ENCODE measurements at regions not wholly inside any gene's neighbourhood (a gene's known extent, or its start where the extent isn't known, plus 50 kb on each side); places are given as distances from the start of the nearest gene placed in this dataset.

DNA sequence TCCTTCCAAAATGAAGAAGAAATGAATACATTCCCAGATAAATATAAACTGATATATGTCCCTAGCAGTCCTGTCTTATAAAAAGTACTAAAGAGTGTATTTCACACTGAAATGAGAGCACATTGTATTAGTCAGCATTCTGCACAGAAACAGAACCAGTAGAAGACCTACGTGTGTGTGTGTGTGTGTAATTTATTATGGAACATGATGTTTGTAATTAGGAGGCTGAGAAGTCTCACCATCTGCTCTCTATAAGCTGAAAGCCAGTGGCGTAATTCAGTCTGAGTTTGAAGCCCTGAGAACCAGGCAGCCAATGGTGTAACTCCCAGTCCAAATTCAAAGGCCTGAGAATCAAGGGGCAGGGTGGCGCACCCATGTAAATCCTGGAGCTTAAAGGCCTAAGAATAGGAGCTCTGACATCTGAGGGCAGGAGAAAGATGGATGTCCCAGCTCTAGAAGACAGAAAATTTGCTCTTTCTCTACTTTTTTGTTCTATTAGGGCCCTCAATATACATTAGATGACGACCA, 146.5 kb upstream of the LYPLAL1 start:
- Histone ChIP-seq H3K9me3 (replicated peaks; ENCODE audit: control insufficient read depth, insufficient read depth, low read depth, low read length) (no peaks in the 10 kb centered on the region), H4K20me1 (replicated peaks; ENCODE audit: control insufficient read depth, insufficient read depth, low read length) (no peaks in the 10 kb centered on the region), H3K27ac (ENCODE audit: extremely low read depth, low read depth, low read length) (no peak overlapping the region), H3K9ac (ENCODE audit: insufficient read depth in 1 of 2, low read depth in 2 of 2, low read length in 2 of 2) (no peak overlapping the region), H3K27me3 (ENCODE audit: control insufficient read depth in 2 of 2, insufficient read depth in 2 of 2, low read length in 2 of 2) (no peaks in the 10 kb centered on the region), H3K4me1 (replicated peaks in 1 of 2; ENCODE audit: control insufficient read depth in 2 of 2, insufficient read depth in 2 of 2, low read length in 2 of 2) (no peaks in the 10 kb centered on the region), H3K9me1 (ENCODE audit: control insufficient read depth, insufficient read depth, low read length) (no peaks in the 10 kb centered on the region), H3K4me3 (no peak overlapping the region), H3K4me2 (ENCODE audit: insufficient read depth, low read length) (no peak overlapping the region), H3K79me2 (ENCODE audit: control insufficient read depth, insufficient read depth, low read length) (no peaks in the 10 kb centered on the region), H2AFZ (ENCODE audit: low read depth, low read length) (no peak overlapping the region), H3K36me3 (ENCODE audit: control insufficient read depth, insufficient read depth, low read length) (no peaks in the 10 kb centered on the region)
- CTCF ChIA-PET (ENCODE audit: low intra/inter-chr PET ratio) = no interaction called here
- TF ChIP-seq, protein P1, sequence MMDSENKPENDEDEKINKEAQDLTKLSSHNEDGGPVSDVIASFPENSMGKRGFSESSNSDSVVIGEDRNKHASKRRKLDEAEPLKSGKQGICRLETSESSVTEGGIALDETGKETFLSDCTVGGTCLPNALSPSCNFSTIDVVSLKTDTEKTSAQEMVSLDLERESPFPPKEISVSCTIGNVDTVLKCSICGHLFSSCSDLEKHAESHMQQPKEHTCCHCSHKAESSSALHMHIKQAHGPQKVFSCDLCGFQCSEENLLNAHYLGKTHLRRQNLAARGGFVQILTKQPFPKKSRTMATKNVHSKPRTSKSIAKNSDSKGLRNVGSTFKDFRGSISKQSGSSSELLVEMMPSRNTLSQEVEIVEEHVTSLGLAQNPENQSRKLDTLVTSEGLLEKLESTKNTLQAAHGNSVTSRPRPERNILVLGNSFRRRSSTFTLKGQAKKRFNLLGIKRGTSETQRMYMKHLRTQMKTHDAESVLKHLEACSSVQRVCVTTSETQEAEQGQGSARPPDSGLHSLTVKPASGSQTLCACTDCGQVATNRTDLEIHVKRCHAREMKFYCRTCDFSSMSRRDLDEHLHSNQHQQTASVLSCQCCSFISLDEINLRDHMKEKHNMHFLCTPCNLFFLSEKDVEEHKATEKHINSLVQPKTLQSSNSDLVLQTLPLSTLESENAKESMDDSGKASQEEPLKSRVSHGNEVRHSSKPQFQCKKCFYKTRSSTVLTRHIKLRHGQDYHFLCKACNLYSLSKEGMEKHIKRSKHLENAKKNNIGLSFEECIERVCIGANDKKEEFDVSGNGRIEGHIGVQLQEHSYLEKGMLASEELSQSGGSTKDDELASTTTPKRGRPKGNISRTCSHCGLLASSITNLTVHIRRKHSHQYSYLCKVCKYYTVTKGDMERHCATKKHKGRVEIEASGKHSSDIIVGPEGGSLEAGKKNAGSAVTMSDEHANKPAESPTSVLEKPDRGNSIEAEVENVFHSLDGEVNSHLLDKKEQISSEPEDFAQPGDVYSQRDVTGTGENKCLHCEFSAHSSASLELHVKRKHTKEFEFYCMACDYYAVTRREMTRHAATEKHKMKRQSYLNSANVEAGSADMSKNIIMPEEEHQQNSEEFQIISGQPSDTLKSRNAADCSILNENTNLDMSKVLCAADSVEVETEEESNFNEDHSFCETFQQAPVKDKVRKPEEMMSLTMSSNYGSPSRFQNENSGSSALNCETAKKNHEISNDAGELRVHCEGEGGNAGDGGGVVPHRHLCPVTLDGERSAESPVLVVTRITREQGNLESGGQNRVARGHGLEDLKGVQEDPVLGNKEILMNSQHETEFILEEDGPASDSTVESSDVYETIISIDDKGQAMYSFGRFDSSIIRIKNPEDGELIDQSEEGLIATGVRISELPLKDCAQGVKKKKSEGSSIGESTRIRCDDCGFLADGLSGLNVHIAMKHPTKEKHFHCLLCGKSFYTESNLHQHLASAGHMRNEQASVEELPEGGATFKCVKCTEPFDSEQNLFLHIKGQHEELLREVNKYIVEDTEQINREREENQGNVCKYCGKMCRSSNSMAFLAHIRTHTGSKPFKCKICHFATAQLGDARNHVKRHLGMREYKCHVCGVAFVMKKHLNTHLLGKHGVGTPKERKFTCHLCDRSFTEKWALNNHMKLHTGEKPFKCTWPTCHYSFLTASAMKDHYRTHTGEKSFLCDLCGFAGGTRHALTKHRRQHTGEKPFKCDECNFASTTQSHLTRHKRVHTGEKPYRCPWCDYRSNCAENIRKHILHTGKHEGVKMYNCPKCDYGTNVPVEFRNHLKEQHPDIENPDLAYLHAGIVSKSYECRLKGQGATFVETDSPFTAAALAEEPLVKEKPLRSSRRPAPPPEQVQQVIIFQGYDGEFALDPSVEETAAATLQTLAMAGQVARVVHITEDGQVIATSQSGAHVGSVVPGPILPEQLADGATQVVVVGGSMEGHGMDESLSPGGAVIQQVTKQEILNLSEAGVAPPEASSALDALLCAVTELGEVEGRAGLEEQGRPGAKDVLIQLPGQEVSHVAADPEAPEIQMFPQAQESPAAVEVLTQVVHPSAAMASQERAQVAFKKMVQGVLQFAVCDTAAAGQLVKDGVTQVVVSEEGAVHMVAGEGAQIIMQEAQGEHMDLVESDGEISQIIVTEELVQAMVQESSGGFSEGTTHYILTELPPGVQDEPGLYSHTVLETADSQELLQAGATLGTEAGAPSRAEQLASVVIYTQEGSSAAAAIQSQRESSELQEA (IDR thresholded peaks at IDR 0.05; ENCODE audit: low read depth) = no peak
- TF ChIP-seq, protein P2, sequence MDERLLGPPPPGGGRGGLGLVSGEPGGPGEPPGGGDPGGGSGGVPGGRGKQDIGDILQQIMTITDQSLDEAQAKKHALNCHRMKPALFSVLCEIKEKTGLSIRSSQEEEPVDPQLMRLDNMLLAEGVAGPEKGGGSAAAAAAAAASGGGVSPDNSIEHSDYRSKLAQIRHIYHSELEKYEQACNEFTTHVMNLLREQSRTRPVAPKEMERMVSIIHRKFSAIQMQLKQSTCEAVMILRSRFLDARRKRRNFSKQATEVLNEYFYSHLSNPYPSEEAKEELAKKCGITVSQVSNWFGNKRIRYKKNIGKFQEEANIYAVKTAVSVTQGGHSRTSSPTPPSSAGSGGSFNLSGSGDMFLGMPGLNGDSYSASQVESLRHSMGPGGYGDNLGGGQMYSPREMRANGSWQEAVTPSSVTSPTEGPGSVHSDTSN (CRISPR knock-in tag; IDR thresholded peaks at IDR 0.05; ENCODE audit: low read depth) = no peak
- TF ChIP-seq, protein P2 (tag; conservative IDR thresholded peaks at IDR 0.05; ENCODE audit: low read depth) = 0 out of 2 replicates have a peak, but pooled peaks have one; percentile 1
- no peak for FAIRE-seq
- BruUV-seq (replicated peaks) = no TSS peak
- intact Hi-C loops (cut with micrococcal nuclease) = no loop called here
- in situ Hi-C loops (cut with MboI) = no loop called here
- WGBS (ENCODE audit: insufficient coverage, low coverage, missing lambda C conversion rate) = 6% methylated on average over 4 of the region's 4 CpGs
- POLR2A ChIA-PET = no interaction called here
- ATAC-seq = peak; percentile 50
- no peak for DNase-seq (ENCODE audit: extremely low read depth in 1 of 4, low spot score in 3 of 4)
